NK-92 treated with Interleukin-12 subunit alpha and Interleukin-12 subunit beta, amount 100 ng/mL, for 24 hours (cell line): ENCODE measurements at regions not wholly inside any gene's neighbourhood (a gene's known extent, or its start where the extent isn't known, plus 50 kb on each side); places are given as distances from the start of the nearest gene placed in this dataset.

ENCODE experiments used
- DNase-seq: peaks from one replicate; lab custom pipeline; 2025; lab: John Stamatoyannopoulos, UW

DNA sequence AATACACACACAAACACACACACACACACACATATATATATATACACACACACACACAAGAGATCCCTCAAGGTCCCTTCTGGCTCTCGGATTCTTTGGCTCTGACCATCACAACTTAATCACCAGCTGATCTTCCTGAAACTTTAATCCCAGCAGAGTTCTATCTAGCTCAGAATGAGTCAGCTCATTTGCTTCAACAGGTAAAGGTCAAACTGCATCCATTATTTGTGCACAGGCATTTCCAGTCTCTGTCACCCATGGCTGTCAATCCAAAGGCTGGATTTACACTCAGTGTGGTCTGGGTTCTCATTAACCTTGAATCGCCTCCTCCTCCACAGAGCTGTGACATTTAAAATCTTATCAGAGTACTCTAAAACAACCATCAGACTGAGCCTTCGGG, 113.3 kb upstream of the TMPO start:
- DNase-seq = no peak

DNA sequence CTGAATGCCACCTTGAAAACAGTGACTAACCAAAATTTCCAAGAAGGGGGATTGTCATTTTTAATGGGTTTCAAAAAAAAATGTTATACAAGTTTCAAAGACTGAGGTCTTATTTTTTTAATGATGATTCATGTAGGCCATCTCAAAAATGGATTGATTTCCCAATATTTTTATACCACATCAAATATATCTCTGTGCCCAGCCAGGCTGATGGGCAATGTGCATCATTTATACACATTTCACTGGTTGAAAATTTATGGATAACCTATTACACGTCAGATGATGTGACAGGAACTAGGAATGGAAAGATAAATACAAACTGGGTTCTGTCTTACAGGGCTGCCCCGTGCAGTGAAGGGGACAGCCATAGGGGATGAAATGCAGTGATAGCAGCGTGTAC, 112.7 kb upstream of the TMPO start:
- no peak for DNase-seq

DNA sequence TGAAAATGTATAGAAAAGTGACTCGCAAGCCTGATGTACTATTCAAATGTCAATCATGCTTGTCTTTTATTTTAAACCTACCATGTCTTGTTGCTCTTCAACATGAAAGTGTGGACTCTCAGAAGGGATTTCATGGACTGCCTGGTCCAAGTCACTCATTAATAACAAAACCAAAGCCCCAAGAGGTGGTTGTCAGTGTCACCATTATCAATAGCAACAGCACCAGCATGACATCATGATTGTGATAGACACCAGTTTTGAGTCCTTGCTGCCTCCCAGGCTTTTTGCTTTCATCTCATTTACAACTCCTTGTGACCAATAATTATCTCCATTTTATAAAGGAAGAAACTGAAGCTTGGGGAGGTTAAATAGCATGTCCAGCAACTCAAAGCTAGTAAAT, 112.0 kb upstream of the TMPO start:
- no peak for DNase-seq

DNA sequence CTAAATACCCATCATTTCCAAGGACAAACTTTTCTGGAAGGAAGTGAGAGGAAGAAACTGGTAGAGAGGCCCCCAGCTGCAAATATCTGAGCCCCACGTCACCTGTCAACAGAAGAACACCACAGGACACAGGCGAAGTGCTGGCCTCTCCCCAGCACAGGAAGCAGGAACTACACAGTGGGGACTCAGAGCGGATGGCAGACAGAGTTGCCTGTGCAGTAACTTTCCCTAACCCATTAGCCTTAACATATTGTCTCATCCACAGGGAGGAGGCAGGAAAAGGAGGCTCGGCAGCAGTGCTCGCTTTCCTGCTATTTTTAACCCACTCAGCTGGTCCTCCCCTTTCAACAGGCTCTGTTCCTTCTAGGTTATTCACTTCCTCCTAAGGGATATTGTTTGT, 111.5 kb upstream of the TMPO start:
- DNase-seq = no peak

DNA sequence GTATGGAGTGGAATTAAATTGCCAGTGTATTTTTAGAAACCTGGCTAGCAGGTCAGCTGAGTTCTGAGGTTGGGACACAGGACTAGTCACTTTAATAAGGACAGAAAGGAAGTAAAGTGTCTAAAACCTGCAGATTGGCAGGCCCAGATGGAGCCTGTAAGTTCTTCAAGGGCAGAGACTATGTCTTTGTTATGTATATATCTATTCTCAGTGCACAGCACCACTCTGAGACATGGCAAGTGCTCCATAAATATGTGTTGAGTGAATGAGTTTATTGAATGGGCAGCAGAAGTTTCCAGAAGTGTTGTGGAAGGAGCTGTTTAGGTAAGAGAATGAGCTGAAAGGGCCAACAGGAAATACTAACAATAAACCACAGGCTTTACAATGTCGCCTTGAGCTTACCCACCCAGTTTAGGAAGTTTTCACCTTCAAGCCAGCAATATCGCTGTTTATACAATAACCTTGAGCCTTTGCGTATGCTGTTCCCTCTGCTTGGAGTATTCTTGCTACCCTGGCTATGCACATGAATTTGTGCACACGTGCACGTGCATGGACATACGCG, 109.5 kb upstream of the TMPO start:
- no peak for DNase-seq

DNA sequence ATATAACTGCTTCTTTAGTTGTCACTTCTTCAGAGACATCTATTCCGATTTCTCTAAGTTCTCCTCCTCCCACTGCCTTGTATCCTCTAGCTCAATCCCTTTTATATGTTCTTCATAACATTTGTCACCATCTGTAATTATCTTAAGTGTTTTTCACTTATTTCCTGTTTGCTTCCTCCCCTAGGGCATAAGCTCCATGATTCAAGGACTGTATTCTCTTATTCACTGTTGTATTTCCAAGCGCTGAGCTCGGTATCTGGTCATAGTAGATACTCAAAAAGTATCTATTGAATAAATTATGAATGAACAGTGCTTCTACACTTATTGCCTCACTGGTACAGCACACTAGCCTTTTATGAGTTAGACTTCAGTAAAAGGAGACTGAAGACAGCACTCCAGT, 109.0 kb upstream of the TMPO start:
- DNase-seq = no peak

DNA sequence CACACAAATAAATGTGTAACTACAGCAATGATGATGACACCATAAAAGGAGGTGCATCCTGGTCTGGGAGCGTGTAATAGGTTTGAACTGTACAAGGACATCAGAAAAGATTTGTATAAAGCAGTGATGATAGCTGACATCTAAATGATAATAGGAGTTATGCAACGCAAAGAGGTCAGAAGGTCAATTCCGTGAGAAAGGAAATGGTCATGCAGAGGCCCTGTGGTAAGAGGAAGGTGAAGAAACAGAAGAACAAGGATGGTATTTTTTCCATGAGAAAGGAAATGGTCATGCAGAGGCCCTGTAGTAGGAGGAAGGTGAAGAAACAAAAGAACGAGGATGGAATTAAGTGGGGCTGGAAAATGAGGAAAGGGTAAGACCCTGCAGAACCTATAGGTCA, 106.7 kb upstream of the TMPO start:
- DNase-seq = no peak

DNA sequence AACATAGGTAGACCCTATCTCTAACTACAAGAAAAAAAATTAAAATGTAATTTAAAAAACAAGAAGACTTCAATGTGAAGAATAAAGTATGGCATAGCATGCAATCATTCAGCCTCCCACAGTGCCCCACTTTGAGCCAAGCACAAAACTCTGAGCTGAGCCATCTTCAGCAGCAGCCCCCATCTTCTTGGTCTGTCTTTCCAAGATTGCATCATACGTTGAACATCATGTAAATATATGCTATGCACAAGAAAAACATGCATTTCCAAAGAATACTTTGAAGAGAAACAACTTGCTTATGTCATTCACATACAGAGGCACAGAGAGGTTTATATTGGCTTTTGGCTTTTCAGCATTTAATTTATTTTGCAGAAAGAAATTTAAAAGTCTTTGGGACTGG, 105.8 kb upstream of the TMPO start:
- DNase-seq = no peak

DNA sequence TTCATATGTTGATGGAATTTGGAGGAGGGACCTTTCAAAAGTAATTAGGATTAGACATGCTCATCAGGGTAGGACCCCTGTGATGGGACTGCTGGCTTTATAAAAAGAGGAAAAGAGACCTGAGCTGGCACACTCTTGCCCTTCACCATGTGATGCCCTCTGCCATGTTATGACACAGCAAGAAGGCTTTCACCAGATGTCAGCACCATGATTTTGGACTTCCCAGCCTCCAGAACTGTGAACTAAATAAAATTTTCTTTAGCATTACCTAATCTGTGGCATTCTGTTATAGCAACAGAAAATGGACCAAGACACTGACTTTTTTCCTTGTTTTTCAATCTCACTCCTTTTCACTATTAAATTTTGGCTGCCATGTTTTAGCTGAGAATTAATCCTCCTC, 105.0 kb upstream of the TMPO start:
- DNase-seq = no peak

DNA sequence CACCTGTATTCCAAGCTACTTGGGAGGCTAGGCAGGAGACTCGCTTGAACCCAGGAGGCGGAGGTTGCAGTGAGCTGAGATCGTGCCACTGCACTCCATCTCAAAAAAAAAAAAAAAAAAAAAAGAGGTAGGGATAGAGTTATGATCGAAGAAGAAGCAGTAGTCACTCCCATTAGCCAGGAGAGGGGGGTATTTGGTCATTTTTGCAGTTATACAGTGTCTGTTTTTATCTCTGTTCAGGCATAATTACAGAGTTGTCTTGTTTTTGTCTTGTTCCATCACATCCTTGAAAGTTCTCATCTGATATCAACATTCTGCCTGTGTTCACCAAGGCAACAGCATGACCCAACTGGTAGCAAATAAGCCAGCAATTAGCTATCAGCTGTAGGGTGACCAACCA, 98.5 kb upstream of the TMPO start:
- DNase-seq = no peak

DNA sequence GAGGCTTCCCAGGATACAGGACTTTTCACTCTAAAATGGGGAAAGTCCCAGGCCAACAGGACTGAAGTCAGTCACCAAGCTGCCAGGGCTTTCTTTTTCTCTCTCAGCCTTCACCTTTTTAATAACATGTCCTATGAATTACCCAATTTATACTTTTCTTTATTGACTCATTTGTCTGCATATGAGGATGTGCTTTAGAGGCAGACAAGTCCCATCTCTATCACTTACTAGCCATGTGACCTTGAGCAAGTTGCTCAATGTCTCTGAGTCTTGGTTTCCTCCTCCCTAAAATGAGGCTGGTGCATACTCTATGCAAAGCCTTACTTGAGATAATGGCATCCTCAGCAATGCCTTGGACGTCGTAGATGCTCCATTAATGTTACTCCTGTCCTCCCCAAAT, 98.1 kb upstream of the TMPO start:
- no peak for DNase-seq

DNA sequence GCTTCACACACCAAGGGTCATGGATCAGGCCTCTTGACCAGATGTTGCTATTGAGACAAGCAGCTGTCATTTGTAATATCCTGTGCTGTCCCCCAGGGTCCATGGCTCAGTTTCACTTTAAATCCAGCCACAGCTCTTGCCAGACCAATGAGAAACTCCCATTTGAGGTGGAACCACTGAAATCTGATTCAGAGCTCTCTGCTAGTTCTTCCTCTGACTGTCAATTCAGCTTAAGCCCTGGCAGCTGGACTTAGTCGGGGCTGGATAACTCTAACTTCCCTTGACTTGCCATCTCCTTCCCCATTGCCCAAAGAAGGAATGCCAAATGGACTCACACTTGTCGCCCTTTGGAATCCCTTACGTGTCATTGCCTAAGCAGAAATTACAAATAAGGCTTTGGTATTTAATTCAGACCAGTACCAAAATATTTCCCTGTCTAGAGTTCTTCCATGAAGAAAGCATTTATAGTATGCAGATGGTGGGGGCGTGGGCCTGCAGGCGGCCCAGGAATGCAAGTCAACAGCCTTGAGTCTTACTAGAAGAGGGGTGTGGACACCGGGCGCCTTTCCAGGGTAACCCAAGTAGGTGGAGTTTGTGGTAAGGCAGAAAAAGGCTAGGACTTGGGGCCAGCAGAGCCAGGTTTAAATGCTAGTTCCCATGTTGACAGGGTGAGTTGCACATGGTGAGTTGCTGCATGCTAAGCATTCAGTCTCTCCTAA, 96.9 kb upstream of the TMPO start:
- no peak for DNase-seq

DNA sequence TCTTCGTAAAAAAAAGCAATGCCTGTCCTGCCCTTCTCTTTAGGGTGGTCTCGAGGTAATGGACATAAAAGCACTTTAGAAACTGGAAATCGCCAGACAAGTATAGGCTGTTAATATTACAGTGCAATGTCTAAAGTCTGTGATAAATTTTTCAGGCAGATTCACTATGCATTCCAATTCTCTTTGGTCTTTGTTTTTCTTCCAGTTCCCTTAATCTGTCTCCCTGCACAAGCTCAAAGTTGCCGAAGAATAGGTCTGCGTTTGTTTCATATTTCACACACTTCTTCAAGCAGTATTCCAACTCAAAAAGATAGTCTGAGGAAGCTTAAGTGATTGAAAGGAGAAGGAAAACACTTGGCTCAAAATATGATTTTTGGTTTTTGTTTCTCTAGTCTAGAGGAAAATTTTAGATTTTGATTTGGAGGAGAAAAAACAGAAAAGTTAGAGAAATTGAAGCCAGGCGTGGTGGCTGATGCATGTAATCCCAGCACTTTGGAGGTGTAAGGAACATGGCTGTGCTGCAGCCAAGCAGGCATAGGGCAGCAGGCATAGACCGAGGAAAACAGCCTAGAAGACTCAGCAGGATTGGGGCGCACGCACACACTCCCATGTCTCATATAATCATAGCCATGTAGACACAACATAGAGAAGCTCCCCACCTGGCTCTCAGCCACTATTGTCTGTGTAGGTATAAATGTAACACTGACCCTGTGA, 96.2 kb upstream of the TMPO start:
- DNase-seq = no peak

DNA sequence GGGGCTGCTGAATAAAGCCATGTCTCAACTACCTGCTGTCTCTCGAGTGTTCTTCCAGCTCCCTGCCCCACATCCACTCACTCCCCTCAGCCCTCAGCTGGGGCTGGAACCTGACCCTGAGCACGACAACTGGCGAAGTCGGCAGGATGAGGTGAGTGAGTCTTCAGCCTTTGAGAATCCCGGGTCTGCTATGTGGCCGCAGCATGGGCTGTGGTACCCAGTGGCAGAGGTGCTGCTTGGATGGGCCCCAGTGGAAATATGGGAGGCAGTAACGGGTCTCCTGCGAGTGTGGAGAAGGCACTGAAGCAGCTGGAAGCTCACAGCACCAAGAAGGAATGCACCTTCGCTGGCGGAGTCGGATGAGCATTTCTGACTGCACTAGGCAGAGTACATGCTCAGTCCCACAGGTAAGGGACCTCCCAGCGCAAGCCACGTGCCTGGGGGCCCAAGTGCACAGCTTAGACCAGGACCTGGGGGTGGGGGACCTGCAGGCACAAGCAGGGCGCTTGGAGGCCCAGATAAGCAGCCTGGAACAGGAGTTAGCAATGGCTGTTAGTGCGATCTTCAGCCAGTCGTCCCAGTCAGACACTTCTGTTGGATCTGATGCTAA, 95.5 kb upstream of the TMPO start:
- DNase-seq = no peak

DNA sequence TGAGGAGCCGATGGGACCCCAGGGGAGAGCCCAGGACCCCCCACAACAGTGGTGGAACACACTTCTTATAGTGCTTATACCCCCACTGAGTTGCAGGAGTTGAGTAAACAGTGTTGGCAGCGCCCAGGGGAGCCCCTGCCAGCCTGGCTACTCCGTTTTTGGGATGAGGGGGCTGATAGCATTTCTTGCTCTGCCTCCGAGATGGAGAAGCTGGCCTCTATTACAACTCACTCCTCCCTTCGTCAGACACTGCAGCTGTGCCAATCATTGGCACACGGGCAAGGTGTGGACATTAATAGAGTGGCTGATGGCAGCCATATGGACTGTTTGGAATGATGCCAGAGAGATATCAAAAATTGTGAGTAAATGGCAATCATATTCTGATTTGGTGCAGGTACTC, 94.9 kb upstream of the TMPO start:
- no peak for DNase-seq

DNA sequence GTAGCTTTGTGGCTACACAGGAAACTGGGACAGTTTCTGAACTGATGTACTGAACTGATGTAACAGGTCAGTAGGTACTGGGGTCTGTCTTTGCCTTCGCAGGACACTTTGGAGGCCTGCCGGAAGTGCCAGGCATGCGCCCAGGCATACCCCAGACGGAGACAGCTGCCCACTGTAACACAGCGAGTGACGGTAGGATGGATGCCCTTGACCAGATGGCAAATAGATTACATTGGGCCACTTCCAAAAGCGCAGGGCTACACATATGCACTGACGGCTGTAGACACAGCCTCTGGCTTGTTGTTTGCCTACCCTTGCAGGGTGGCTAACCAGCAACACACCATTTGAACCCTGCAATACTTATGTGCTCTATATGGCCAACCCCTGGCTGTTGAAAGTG, 94.1 kb upstream of the TMPO start:
- no peak for DNase-seq

DNA sequence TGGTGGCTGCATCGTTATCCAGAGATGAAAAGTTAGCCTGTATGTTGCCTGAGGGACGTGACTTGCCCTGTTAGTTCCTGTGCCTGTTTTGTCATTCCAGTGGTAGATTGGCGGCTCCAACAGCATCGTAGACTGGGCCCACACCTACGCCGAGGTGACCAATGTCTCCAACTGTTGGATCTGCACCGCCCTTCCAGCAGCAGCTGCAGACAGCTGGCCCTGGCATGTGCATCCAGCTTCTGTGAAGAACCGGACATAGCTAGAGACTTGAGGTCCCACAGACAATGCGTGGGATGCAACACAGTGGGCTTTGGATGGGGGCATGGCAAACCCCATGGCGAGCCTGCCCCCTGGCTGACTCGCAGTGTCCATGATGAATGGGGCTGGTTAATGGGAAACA, 93.0 kb upstream of the TMPO start:
- no peak for DNase-seq

DNA sequence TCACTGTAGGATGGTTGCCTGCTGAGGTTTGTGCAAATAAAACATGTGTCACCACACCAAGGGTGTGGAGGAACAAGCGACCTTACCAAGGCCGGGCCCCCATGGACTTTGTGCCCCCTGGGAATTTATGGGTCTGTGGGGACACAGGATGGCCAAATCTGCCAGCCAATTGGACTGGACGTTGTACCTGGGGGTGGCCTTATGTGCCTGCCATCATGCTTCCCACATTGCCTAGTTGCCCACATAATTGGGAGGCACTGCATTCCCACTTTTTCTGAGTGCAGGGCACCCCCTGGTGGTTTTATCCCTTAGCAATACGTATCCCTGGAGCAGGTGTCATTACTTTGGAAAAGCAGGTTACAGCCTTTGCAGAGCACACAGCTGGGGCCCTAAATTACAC, 92.6 kb upstream of the TMPO start:
- no peak for DNase-seq

DNA sequence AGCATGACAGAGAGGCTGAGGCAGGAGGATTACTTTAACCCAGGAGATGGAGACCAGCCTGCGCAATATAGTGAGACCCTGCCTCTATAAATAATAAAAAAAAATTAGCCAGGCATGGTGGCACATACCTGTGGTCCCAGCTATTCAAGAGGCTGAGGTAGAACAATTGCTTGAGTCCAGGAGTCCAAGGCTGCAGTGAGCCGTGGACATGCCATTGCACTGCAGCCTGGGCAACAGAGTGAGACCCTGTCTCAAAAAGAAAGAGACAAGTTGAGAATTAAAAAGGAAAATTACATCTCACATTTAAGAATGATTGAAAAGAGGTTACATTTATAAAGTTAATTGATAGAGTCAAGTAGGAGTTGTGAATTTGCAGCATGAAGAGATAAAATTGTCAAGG, 91.4 kb upstream of the TMPO start:
- DNase-seq = no peak

DNA sequence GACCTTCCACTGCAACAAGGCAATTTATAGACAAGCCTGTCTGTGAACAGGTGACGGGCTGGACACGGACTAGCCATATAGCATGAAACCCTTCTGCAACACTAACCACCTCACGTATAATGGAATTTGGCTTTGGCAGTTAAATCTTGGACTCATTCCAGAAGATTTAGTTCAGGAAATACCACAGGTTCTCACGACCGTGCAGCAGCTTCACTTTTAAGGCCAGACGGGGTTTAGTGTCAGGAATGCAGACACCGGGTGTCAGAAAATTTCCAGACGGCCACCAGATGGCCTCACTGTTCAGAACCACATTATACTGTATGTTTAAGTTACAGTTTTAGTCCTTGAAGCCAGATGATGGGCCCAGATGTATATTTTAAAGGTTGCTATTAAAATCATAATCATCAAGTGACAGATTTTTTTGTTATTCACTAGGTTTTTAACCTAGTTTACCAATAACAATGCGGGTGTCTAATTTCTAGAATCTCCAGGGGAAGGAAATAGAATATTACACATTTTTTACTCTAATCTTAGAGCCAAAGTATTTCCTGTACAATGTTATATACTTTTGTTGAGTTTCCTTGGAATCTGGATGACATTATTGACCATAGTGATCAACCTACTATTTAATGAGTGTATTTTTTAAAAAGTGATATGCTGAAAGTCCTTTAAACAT, 90.5 kb upstream of the TMPO start:
- DNase-seq = no peak

DNA sequence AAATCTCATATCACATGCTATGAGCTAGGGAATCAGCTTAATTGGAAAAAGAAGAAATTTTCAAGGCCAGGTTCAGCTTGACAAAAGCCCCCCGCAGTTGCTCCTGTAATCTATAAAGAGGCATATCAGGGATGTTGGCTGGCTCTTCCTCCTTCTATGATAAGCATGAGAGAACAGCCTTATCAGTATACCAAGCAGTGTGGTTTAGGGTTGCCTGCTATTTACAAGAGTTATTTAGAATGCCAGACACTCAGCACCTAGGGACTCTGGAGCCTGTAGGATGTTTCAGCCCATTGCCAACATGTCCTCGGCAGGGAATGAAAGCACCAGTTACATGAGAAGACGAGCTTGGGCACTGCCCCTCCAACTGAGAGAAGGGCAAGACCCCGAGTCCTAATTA, 89.5 kb upstream of the TMPO start:
- DNase-seq = no peak

DNA sequence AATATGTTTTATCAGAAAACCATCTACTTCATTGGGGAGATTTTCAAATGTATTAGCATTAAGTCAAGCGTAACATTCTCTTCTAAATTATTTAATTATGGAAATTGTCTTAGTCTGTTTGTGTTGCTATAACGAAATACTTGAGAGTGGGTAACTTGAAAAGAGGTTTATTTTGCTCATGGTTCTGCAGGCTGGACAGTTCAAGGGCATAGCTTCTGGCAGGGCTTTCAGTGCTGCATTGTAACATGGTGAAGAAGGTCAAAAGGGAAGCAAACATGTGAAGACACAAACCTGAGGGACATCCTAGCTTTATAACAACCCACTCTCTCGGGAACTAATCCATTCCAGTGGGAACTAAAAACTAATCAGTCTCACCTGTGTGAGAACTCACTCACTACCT, 84.3 kb upstream of the TMPO start:
- no peak for DNase-seq

DNA sequence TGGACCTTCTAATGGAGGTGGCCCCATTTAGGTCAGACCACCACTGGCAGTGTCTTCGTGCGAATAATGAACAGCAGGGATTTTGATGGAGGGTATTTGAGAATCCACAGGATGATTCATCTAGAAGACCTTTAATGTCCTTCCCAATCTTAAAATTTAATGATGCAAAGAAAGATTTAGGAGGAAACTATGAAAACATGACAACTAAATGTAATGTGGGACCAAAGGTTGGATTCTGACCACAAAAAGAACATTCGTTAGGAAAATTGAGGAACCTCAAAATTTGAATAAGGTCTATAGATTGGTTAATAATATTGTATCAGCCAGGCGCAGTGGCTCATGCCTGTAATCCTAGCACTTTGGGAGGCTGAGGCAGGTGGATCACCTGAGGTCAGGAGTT, 78.2 kb upstream of the TMPO start:
- DNase-seq = no peak
